ENCODE measurements at regions not wholly inside any gene's neighbourhood (a gene's known extent, or its start where the extent isn't known, plus 50 kb on each side); places are given as distances from the start of the nearest gene placed in this dataset.

GRCh38 chr10:9043466-9043865 is 989.0 kb downstream of the GATA3 start:
- Histone ChIP-seq H3K4me3 (no peak overlapping the region), H3K4me1 (ENCODE audit: insufficient read depth) (no peaks in the 10 kb centered on the region), H3K27ac (no peak overlapping the region), H3K36me3 (no peaks in the 10 kb centered on the region), H3K9me3 (no peaks in the 10 kb centered on the region), H3K27me3 (no peaks in the 10 kb centered on the region)
- no peak for DNase-seq
- intact Hi-C loops (cut with DNase I): no loop called here
- TF ChIP-seq EP300 (IDR thresholded peaks at IDR 0.05): no peak
- no peak for TF ChIP-seq POLR2A (IDR thresholded peaks at IDR 0.05)
- TF ChIP-seq CTCF (IDR thresholded peaks at IDR 0.05): no peak
- WGBS, 3 donors: 1 to 11% (median 6%) methylated on average over 2 of the region's 2 CpGs

GRCh38 chr10:9045311-9045710 is 990.8 kb downstream of the GATA3 start:
- intact Hi-C loops (cut with DNase I): no loop called here
- no peaks in the 10 kb centered on the region for H3K36me3 ChIP-seq
- DNase-seq: no peak
- no peak overlapping the region for H3K4me3 ChIP-seq
- no peaks in the 10 kb centered on the region for H3K4me1 ChIP-seq (ENCODE audit: insufficient read depth)
- H3K27ac ChIP-seq: no peak overlapping the region
- H3K9me3 ChIP-seq: no peaks in the 10 kb centered on the region
- H3K27me3 ChIP-seq: no peaks in the 10 kb centered on the region
- no peak for TF ChIP-seq EP300 (IDR thresholded peaks at IDR 0.05)
- TF ChIP-seq CTCF (IDR thresholded peaks at IDR 0.05): no peak
- no peak for TF ChIP-seq POLR2A (IDR thresholded peaks at IDR 0.05)

GRCh38 chr10:9051328-9051974 is 997.0 kb downstream of the GATA3 start:
- H3K36me3 ChIP-seq: no peaks in the 10 kb centered on the region
- TF ChIP-seq CTCF (IDR thresholded peaks at IDR 0.05) (no peak), EP300 (IDR thresholded peaks at IDR 0.05) (no peak), POLR2A (IDR thresholded peaks at IDR 0.05) (no peak)
- no peak overlapping the region for H3K4me3 ChIP-seq
- H3K4me1 ChIP-seq (ENCODE audit: insufficient read depth): no peaks in the 10 kb centered on the region
- DNase-seq: no peak
- no peaks in the 10 kb centered on the region for H3K27me3 ChIP-seq
- H3K27ac ChIP-seq: no peak overlapping the region
- intact Hi-C loops (cut with DNase I): no loop called here
- no peaks in the 10 kb centered on the region for H3K9me3 ChIP-seq

GRCh38 chr10:9052767-9053166 is 998.3 kb downstream of the GATA3 start:
- no peaks in the 10 kb centered on the region for H3K9me3 ChIP-seq
- H3K4me1 ChIP-seq (ENCODE audit: insufficient read depth): no peaks in the 10 kb centered on the region
- TF ChIP-seq EP300 (IDR thresholded peaks at IDR 0.05): no peak
- TF ChIP-seq POLR2A (IDR thresholded peaks at IDR 0.05): no peak
- TF ChIP-seq CTCF (IDR thresholded peaks at IDR 0.05): no peak
- 69 to 85% (median 81%) methylated on average over 1 of the region's 1 CpG for WGBS, 3 donors
- H3K4me3 ChIP-seq: no peak overlapping the region
- no peaks in the 10 kb centered on the region for H3K36me3 ChIP-seq
- no peak for DNase-seq
- no peak overlapping the region for H3K27ac ChIP-seq
- intact Hi-C loops (cut with DNase I): no loop called here
- no peaks in the 10 kb centered on the region for H3K27me3 ChIP-seq
